ENCODE measurements at regions not wholly inside any gene's neighbourhood (a gene's known extent, or its start where the extent isn't known, plus 50 kb on each side); places are given as distances from the start of the nearest gene placed in this dataset.
"Not testable (repeated sequence)": the region's sequence is repeated elsewhere in the genome, so short reads cannot be mapped to it uniquely, and the experiment has no call there.

DNA sequence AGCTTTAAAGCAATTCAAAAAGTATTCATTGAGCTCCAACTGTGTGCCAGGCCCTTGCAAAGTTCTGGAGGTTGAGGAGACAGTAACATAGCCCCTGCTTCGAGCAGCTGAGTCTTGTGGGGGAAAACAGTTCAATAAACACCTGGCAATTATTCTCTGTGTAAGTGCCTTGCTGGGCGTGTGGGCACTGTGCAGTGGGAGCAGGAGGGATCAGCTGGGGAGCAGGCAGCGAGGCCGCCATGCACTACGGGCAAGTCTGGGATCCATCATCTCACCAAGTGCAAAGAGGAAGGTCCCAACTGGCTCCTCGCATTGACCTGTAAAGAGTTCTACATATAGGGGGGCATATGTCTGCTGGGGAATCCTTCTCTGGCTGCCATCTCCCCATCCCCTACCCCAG is 342.2 kb upstream of the HS6ST1 start:
- no peak for DNase-seq (ENCODE audit: low spot score)

DNA sequence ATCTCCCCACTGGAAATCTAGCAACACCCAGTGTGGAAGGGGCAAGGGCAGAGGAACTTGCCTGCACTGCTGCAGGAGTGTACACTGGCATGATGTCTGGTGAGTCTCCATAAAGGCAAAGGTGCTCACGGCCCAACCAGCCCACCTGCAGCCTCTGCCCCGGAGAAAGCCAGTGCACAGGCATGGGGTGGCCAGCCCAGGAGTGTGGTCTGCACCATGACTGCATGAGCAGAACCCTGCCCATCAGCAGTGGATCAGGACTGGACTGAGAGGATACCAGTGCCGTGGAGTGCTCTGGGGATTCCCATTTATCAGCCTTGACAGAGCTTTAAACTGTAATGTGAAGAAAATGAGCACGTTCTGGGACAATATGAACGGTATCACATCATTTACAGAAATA is 342.6 kb upstream of the HS6ST1 start:
- DNase-seq (ENCODE audit: low spot score) = no peak

DNA sequence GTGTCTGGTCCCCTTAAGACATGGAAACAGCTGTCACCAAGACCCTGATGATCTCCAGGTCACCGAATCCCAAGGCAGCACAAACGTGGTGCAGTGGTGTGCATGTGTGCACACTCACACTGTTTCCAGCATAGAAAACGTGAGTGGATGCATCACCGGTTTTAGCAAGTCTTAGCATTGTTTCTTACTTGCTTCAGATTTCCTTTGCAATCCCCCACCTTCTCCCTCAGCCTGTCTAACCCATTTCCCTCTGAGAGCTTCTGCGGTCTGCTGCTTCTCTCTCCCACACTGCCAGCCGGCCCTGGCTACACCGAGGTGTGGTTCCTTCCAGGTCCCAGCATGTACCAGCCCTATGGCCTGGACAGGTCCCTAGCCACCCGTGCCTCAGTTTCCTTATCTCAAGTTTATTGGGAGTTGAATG is 343.4 kb upstream of the HS6ST1 start:
- DNase-seq (ENCODE audit: low spot score) = no peak

DNA sequence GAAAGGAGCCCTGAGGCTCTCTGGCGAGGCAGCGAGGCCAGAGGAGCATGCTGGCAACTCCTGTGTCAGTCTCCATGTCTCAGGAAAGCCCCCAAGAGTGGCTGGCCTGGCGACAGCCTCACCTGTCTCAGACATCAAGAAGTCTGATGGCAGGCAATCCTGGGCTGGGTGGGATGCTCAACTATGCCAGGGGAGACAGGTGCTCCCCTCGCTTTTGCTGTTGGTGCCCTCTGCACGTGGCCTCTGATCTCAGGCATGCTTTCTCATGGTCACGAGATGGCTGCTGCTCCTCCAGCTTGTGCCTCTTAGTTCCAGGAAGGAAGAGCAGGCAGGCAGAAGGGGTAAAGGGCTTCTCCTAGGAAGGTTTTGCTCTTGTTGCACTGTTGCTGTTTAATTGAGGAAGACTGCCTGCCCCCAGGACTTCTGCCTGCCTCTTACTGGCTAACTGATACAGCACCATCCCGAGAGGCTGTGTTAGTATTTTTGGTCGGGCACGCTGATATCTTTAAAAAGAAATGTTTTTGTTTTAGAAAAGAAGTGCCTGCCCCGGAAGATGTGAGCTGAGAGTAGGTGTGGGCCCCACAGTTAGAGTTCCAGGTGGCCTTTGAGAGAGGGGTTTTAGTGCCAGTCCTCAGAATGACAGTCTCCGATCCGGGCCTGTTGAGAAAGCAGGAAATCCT is 344.8 kb upstream of the HS6ST1 start:
- DNase-seq (ENCODE audit: low spot score) = no peak

DNA sequence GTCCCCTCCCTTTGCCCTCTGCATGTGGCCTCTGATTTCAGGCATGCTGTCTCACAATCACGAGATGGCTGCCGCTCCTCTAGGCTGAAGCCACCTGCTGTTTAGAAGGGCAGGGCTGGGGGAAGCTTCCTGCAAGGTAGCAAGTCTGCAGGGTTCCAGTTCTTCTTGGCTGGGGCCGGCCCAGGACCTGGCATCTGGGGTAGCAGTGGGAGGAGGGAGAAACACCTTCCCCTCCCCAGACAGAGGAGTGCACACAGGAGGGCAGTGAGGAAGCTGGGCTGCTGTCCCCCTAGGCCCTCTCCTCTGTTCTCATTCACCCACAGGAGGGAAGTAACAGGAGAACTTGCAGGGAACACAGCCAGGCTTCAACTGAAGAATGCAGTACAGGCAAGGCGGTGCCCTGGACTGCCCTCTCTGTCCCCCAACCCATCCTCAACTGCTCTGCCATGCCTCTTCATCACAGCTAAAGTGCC is 345.9 kb upstream of the HS6ST1 start:
- DNase-seq (ENCODE audit: low spot score) = no peak

DNA sequence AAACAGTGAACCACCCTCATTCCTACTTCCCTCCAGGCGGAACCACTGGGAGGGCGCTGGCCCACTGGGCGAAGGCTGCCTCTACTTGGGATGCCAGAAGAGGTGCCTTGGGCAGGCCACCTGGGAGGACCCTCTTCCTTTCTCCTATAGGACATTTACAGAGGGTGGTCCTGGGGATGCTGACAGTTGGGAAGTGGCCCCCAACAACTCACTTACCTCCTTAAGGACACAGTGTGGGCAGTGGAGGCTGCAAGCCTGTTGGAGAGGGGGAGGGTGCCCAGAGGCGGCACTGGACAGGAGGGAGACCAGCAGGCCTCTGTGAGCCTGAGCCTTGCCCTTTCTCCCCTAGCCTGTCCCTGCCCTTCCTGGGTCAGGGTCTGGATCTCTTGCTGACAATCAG is 346.4 kb upstream of the HS6ST1 start:
- no peak for DNase-seq (ENCODE audit: low spot score)

DNA sequence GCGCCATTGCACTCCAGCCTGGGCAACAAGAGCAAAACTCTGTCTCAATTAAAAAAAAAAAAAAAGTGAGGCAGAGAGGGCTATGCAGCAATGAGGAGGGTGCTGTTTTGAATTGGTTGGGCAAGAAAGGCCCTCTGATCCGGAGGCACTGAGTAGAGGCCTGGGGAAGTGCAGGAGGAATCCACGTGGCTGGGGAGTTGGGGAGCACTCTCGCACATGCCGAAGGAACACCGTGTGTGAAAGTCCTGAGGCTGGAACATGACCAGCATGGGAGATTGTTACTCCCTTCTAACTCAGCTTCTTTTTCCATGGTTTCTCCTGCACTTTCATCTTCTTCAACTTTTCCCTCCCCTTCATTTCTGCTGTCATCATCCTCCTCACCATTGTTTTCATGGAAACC is 347.9 kb upstream of the HS6ST1 start:
- no peak for DNase-seq (ENCODE audit: low spot score)

DNA sequence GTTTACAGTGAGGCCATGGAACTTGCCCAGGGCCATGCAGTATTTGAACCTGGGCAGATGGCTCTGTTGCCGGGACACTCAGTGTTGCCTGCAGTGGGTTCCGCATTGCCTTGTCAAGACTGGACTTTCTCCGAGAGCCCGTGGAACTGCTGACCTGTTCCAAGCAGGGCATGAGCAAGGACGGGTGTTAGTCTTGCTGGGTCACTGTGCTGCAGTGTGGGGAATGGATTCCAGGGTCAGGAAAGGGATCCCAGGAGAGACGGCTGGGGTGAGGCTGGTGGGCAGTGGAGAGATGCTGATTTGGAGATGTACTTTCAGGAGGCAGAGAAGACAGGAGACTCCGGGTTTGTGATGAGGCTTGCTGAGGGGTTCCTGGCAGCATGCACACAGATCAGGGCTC is 348.7 kb upstream of the HS6ST1 start:
- DNase-seq (ENCODE audit: low spot score) = no peak

DNA sequence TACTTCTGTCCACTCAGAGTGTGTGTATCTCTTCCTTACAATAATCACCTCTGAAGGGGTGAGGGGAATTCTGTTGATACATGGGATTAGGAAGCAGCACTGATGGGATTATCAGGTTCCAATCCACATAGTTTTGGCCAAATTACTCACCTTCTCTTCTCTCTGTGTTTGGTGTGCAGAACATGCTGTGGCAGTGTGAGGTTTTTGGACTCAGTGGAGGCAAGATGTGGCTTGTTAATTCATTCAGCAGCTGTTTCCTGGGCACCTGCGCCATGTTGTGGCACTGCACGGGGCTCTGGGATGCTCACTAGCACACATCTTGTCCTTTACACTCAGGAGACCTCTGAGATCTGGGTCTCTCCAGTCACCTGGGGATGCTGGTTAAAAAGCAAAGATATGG is 350.3 kb upstream of the HS6ST1 start:
- DNase-seq (ENCODE audit: low spot score) = no peak

DNA sequence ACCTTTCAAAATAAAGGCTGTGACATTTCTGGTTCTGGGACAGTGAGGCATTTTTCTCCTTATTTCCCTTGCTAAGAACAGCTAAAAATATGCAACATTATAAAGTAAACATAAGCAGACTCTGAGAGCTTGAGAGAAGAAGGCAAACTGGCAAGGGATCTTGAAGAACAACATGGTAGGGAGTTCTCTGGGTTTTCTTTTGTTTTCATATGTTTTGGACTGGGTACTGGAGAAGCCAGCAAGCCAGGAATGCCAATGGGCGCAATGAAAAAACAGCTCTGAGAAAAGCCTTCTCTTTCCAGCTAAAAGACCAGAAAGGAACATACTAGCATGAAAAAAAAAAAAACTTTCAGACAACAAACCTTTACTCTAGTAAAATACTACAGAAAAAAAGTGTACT is 351.4 kb upstream of the HS6ST1 start:
- no peak for DNase-seq (ENCODE audit: low spot score)

DNA sequence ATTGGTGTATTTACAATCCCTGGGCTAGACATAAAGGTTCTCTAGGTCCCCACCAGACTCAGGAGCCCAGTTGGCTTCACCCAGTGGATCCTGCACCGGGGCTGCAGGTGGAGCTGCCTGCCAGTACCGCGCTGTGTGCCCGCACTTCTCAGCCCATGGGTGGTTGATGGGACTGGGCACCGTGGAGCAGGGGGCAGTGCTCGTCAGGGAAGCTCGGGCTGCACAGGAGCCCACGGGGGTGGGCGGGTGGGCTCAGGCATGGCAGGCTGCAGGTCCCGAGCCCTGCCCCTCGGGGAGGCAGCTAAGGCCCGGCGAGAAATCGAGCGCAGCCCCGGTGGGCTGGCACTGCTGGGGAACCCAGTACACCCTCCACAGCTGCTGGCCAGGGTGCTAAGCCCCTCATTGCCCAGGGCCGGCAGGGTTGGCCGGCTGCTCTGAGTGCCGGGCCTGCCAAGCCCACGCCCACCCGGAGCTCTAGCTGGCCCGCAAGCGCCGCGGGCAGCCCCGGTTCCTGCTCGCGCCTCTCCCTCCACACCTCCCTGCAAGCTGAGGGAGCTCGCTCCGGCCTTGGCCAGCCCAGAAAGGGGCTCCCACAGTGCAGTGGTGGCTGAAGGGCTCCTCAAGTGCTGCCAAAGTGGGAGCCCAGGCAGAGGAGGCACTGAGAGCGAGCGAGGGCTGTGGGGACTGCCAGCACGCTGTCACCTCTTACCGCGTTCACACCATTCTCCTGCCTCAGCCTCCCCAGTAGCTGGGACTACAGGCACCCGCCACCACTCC is 353.5 kb upstream of the HS6ST1 start:
- not testable (repeated sequence) for DNase-seq (ENCODE audit: low spot score)

DNA sequence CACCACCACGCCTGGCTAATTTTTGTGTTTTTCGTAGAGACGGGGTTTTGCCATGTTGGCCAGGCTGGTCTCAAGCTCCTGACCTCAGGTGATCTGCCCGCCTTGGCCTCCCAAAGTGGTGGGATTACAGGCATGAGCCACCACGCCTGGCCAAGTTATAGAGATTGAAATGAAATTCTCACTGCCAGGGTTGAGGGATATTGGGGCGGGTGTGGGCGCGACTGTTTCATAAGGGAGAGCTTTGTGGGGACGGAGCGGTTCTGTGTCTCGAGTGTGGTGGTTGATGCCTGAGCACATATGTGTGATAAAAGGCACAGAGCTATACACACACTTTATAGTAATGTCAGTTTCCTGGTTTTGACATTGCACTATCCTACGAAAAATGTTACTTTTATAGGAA is 361.0 kb upstream of the HS6ST1 start:
- not testable (repeated sequence) for DNase-seq (ENCODE audit: low spot score)

DNA sequence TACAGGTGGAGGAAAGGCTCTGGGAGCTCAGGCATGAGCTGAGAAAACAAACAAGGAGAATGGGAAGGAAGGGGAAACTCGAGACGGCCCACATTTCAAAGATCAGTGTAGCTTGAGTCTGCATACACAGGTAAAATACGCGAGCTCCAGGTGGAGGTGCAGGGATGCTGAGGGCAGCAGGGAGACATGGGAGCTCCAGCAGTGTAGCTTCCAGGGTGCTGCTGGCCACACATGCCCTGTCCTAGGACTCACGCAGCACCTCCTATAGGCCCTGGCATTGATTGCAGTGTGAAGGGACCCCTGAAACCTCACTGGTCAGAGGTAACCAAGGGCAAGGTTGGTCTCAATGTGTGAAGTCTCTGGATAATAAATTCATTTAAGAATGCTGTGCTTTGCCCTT is 362.8 kb upstream of the HS6ST1 start:
- DNase-seq (ENCODE audit: low spot score) = no peak

DNA sequence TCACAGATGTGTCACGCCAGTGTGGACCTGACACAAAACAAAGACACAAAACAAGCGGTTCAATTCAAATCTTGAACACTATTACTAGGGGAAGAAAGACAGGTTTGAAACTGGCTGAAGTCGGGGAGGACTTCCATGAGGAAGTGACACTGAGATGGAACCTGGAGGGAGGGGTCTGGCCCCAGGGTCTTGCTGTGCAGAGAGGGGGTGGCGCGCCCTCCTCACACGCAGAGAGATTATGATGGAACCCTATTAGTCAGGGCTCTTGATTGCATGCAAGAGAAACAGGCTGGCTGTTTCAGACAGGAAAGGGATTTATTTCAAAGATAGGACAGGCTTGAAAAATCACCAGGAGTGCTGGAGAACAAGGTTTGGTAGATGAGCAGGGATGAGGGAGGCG is 363.6 kb upstream of the HS6ST1 start:
- no peak for DNase-seq (ENCODE audit: low spot score)

DNA sequence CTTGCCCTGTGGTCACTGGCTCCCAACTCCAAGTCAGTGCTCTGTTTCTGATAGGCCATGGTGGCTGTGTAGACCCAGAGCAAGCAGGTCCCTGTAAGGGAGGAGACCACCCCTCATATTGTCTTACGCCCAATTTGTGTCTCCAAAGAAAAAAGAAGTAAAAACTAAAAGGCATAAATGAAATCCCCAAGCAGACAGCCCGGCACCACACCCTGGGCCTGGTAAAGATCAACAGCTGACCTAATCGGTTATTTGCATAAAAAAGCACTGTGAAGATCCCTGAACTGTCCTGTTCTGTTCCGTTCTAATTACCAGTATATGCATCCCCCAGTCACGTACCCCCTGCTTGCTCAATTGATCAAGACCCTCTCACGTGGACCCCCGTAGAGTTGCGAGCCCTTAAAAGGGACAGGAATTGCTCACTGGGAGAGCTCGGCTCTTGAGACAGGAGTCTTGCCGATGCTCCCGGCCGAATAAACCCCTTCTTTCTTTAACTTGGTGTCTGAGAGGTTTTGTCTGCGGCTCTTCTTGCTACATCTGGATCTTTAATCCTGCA is 364.1 kb upstream of the HS6ST1 start:
- no peak for DNase-seq (ENCODE audit: low spot score)

DNA sequence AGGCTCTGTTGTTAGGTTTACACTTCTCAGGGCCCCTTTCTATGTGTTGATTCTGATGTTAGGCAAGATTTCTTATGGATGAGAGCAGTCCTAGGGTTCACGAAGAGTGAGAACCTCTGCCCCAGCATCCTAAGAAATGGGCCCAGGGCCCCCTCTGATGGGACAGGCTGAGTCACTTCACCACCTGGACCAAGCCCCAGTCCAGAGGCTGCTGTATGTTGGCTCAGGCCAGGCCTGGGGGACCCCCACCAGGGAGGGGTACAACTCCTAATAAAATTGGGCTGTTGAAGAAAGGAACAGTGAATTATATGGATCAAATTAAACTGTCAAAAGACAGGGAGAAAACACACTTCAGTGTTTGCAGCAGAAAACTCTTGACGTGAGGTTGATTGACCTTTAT is 365.9 kb upstream of the HS6ST1 start:
- no peak for DNase-seq (ENCODE audit: low spot score)

DNA sequence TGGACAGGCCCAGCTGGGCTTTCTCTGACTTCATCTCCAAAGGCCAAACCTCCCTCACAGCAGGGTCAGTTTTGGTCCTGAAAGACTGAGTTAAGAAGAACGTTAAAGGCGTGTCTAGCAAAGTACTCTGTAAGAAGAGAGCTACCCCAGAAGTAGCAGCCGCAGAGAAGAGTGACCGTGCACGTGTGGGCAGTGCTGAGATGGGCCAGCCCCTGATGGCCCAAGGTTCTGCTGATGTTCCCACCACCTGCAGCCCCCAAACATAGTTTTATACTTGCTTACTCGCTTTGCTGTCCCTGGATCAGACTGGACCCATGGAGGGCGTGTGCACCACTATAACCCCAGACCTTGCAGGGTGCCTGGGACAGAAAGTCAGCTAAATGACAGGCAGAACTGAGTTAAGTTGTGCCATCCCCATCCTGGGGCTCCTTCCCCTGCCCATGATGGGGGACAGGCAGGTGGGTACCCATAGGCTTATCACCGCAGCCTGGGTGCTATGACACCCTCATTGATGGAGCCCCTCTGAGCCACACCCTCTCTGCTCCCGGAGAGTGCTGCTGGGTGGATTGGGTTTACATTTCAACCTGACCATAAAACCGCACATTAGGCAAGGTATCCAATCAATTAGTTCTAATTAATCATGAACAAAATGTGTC is 367.3 kb upstream of the HS6ST1 start:
- DNase-seq (ENCODE audit: low spot score) = no peak

DNA sequence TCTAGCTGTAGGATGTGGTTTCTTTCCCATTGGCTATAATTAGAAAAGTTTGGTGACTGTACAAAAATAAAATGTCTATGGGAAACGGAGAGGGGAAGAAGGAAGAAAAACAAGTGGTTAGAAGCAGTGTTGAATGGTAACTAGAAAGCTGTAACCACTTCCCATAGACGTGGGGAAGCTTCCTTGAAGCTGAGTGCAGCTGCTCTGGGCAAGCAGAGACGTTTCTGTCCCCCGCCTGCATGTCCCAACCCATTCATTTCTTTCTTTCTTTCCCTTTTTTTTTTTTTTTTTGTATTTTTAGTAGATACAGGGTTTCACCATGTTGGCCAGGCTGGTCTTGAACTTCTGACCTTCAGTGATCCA is 367.8 kb upstream of the HS6ST1 start:
- no peak for DNase-seq (ENCODE audit: low spot score)

DNA sequence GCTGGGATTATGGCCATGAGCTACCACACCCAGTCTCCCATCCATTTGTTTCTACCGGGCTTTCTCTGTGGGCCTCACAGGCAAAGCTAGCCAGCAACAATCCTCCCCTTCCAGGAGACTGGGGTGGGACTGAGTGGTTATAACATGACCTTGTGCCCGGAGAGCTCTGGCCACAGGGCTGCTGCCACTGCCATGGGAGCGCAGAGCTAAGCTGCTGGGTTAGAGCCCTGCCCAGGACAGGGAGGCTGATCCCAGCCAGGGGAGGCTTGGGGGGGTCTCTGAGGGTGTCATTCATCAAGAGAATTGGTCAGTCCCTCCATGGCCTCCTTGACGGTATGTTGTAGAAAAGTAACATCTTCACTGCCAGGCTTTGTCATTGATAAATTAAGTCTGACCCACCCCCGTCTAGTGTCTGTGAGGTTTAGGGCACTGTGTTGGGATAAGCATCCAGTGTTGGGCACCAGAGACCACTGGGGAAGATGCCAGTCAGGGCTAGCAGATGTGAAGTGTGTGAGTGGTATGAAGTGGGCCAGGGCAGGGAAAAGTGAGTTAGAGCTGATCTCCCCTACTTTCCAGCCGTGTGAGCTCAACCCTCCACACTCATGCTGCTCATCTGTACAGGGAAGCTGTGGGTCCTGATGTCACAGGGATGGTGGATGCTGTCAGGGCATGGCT is 368.4 kb upstream of the HS6ST1 start:
- no peak for DNase-seq (ENCODE audit: low spot score)

DNA sequence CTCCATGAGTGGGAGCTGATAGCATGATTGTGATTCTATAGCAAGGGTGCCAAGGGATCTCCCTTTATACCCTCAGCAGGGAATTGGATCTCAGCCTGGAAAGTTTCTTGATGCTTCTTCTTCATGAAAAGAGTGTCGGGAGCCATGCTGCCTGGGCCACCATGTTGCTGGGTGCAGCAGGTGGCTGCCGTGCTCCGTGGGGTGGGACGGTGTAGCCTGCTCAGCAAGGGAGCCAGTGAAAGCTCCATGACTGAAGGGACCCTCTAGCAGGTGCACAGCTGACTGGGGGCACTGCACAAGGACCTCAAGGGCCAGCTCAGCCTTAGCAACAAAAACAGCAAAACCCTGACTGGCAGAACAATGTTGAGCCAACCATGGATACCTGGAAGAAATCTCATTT is 368.9 kb upstream of the HS6ST1 start:
- no peak for DNase-seq (ENCODE audit: low spot score)

DNA sequence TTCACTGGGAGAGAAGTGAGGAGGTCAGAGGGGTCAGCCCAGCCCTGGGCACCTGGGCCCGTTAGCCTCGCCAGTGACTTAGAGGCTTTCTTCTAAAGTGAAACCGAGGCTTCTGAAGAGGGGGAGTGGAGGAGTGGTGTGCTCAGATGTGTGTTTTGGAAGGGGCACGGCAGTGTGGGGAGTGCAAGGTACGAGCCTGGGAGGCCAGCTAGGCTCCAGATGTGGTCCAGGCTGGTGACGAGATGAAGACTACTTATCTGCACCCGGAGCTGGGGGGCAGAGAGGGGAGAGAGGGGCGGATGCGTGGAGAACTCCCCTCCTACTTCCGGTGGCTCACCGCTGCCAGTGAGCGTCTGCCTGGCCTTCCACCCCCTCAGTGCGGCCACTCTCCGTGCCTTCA is 371.3 kb upstream of the HS6ST1 start:
- DNase-seq (ENCODE audit: low spot score) = no peak

DNA sequence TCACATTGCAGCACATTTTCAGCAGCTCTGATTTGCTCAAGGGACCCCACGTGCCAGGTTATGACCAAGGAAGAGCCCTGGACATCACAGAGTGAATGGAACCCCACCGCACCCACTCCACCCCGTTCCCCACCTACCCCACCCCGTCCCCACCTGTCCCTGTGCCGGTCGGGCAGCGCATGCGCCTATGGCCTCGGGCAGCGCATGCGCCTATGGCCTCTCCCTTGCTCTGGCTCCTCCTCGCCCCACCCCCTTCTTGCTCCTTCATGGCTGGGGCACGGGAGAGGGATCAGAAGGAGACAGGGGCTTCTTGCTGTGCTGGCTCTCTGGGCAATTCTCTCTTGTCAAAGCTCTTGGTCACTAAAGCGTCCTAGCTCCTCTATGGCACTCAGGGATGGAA is 371.8 kb upstream of the HS6ST1 start:
- DNase-seq (ENCODE audit: low spot score) = no peak

Data from putamen (tissue), 1 donor.